K562 (cell line): ENCODE measurements at regions not wholly inside any gene's neighbourhood (a gene's known extent, or its start where the extent isn't known, plus 50 kb on each side); places are given as distances from the start of the nearest gene placed in this dataset.

ENCODE experiments used
- CTBP1 ChIP-seq: fragments of 450-650 bp; IDR thresholded peaks from 2 replicates; pipeline ENCODE4 v1.6.1; 2016; ENCODE audit warnings: borderline replicate concordance
- CTCF ChIP-seq, 3 experiments: IDR thresholded peaks in 2 of 3; conservative IDR thresholded peaks in 1 of 3; 2 replicates each; pipeline ENCODE4 v1.5.1; 2011 to 2012; ENCODE audit warnings: low read length in 3 of 3, mild to moderate bottlenecking in 3 of 3, control low read depth in 2 of 3, improper control_type of control experiment in 1 of 3, inconsistent platforms in 1 of 3, low read depth in 1 of 3, mixed read lengths in 1 of 3, moderate library complexity in 1 of 3; ENCODE audit not compliant: insufficient read depth in 2 of 3
- DPF2 ChIP-seq: fragments of 450-650 bp; IDR thresholded peaks from 2 replicates; pipeline ENCODE4 v1.6.1; 2016
- FOSL1 ChIP-seq: fragments of 200-800 bp; sonication (Bioruptor generic); conservative IDR thresholded peaks from 2 replicates; pipeline ENCODE4 v1.6.1; 2016; ENCODE audit warnings: missing genetic modification characterization, missing compliant biosample characterization
- FOXA3 ChIP-seq, 2 experiments: fragments of 450-650 bp in 1 of 2; sonication (generic) in 1 of 2; formaldehyde crosslinking; IDR thresholded peaks in 1 of 2; conservative IDR thresholded peaks in 1 of 2; 2 replicates each; pipeline versions ENCODE4 v1.4.0 to v1.8.0; 2020 to 2022; ENCODE audit warnings: mild to moderate bottlenecking in 2 of 2, missing genetic modification reagents in 1 of 2
- HNRNPK ChIP-seq: fragments of 200-400 bp; formaldehyde crosslinking; IDR thresholded peaks from one replicate; pipeline ENCODE4 v1.6.1; 2018; ENCODE audit warnings: mild to moderate bottlenecking, low read depth, low read length; ENCODE audit not compliant: poor library complexity, severe bottlenecking
- NCOA6 ChIP-seq: fragments of 450-650 bp; IDR thresholded peaks from 2 replicates; pipeline ENCODE4 v1.6.1; 2017; ENCODE audit warnings: mild to moderate bottlenecking
- ZNF436 ChIP-seq: fragments of 250-450, 450-650 bp; sonication (Bioruptor Pico); formaldehyde crosslinking; IDR thresholded peaks from 2 replicates; pipeline ENCODE4 v1.7.0; 2020; ENCODE audit warnings: mild to moderate bottlenecking
- ZNF695 ChIP-seq: fragments of 450-650 bp; formaldehyde crosslinking; IDR thresholded peaks from 2 replicates; pipeline ENCODE4 v1.4.0; 2020; ENCODE audit warnings: mild to moderate bottlenecking, moderate library complexity
- TF ChIP-seq, protein P1 (sequence below), 2 experiments: fragments of 200-800 bp in 1 of 2; sonication (Bioruptor generic) in 1 of 2; sonication (generic) in 1 of 2; formaldehyde crosslinking in 1 of 2; IDR thresholded peaks in 1 of 2; conservative IDR thresholded peaks in 1 of 2; 2 replicates each; pipeline versions ENCODE4 v1.5.0 to v1.6.1; 2016 to 2020; ENCODE audit warnings: missing compliant biosample characterization in 1 of 2, missing genetic modification characterization in 1 of 2, missing genetic modification reagents in 1 of 2
- TF ChIP-seq, protein P2 (sequence below), 2 experiments: fragments of 450-650 bp in 1 of 2; IDR thresholded peaks; 2 replicates each; pipeline ENCODE4 v1.6.1; 2011 to 2017; ENCODE audit warnings: low read depth in 2 of 2, antibody characterized with exemption in 1 of 2, borderline replicate concordance in 1 of 2, low read length in 1 of 2, mild to moderate bottlenecking in 1 of 2, mixed read lengths in 1 of 2; ENCODE audit not compliant: control insufficient read depth in 1 of 2
- TF ChIP-seq, protein P3 (sequence below): sonication (generic); formaldehyde crosslinking; IDR thresholded peaks from 2 replicates; pipeline ENCODE4 v1.5.0; 2020; ENCODE audit warnings: missing genetic modification reagents

GRCh38 chr2:94960751-94961150 is 64.8 kb upstream of the MAL start:
- no peak for TF ChIP-seq CTCF (IDR thresholded peaks at IDR 0.05 in 2 of 3, conservative IDR thresholded peaks at IDR 0.05 in 1 of 3; ENCODE audit: insufficient read depth in 2 of 3, low read depth in 1 of 3, low read length in 3 of 3)
- TF ChIP-seq DPF2, result no peak
- no peak for TF ChIP-seq FOSL1 (tag)
- TF ChIP-seq, protein P1, sequence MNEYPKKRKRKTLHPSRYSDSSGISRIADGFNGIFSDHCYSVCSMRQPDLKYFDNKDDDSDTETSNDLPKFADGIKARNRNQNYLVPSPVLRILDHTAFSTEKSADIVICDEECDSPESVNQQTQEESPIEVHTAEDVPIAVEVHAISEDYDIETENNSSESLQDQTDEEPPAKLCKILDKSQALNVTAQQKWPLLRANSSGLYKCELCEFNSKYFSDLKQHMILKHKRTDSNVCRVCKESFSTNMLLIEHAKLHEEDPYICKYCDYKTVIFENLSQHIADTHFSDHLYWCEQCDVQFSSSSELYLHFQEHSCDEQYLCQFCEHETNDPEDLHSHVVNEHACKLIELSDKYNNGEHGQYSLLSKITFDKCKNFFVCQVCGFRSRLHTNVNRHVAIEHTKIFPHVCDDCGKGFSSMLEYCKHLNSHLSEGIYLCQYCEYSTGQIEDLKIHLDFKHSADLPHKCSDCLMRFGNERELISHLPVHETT (CRISPR knock-in tag; conservative IDR thresholded peaks at IDR 0.05 in 1 of 2, IDR thresholded peaks at IDR 0.05 in 1 of 2), result no peak
- no peak for TF ChIP-seq ZNF695 (CRISPR knock-in tag)
- TF ChIP-seq, protein P2, sequence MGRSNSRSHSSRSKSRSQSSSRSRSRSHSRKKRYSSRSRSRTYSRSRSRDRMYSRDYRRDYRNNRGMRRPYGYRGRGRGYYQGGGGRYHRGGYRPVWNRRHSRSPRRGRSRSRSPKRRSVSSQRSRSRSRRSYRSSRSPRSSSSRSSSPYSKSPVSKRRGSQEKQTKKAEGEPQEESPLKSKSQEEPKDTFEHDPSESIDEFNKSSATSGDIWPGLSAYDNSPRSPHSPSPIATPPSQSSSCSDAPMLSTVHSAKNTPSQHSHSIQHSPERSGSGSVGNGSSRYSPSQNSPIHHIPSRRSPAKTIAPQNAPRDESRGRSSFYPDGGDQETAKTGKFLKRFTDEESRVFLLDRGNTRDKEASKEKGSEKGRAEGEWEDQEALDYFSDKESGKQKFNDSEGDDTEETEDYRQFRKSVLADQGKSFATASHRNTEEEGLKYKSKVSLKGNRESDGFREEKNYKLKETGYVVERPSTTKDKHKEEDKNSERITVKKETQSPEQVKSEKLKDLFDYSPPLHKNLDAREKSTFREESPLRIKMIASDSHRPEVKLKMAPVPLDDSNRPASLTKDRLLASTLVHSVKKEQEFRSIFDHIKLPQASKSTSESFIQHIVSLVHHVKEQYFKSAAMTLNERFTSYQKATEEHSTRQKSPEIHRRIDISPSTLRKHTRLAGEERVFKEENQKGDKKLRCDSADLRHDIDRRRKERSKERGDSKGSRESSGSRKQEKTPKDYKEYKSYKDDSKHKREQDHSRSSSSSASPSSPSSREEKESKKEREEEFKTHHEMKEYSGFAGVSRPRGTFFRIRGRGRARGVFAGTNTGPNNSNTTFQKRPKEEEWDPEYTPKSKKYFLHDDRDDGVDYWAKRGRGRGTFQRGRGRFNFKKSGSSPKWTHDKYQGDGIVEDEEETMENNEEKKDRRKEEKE (IDR thresholded peaks at IDR 0.05; ENCODE audit: borderline replicate concordance in 1 of 2, control insufficient read depth in 1 of 2, low read depth in 2 of 2, low read length in 1 of 2), result no peak
- no peak for TF ChIP-seq FOXA3 (CRISPR knock-in tag; conservative IDR thresholded peaks at IDR 0.05 in 1 of 2, IDR thresholded peaks at IDR 0.05 in 1 of 2)
- no peak for TF ChIP-seq NCOA6
- no peak for TF ChIP-seq ZNF436 (CRISPR knock-in tag)
- TF ChIP-seq, protein P3, sequence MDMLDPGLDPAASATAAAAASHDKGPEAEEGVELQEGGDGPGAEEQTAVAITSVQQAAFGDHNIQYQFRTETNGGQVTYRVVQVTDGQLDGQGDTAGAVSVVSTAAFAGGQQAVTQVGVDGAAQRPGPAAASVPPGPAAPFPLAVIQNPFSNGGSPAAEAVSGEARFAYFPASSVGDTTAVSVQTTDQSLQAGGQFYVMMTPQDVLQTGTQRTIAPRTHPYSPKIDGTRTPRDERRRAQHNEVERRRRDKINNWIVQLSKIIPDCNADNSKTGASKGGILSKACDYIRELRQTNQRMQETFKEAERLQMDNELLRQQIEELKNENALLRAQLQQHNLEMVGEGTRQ (CRISPR knock-in tag), result no peak
- TF ChIP-seq HNRNPK, result no peak
- TF ChIP-seq CTBP1, result no peak
